Breast epithelium (tissue), 4 donors: ENCODE measurements at regions not wholly inside any gene's neighbourhood (a gene's known extent, or its start where the extent isn't known, plus 50 kb on each side); places are given as distances from the start of the nearest gene placed in this dataset.

Experiments
- DNase-seq, 2 donors: peaks; one replicate each; pipeline ENCODE4 v3.0.0-alpha.2; 2019; ENCODE audit warnings: low spot score in 2 of 2
- H3K27ac ChIP-seq, 2 donors: fragments of 200-600 bp; sonication (generic) in 1 of 2; one replicate each; pipeline ENCODE4 v1.5.1; 2016 to 2019; ENCODE audit warnings: mild to moderate bottlenecking in 1 of 2
- H3K27me3 ChIP-seq, 2 donors: fragments of 200-600 bp; sonication (generic) in 1 of 2; one replicate each; pipeline versions ENCODE4 v1.5.1 to v1.6.0; 2017 to 2019; ENCODE audit warnings: control low read depth in 1 of 2, mild to moderate bottlenecking in 1 of 2
- H3K36me3 ChIP-seq: fragments of 200-600 bp; one replicate; pipeline ENCODE4 v1.5.1; 2019
- H3K4me1 ChIP-seq, 2 donors: fragments of 200-600 bp; sonication (generic); one replicate each; pipeline ENCODE4 v1.5.1; 2016 to 2019; ENCODE audit warnings: control low read depth in 1 of 2
- H3K4me3 ChIP-seq, 3 donors: fragments of 200-600 bp; sonication (generic); 1 replicate in 2 of 3; 2 replicates in 1 of 3; pipeline ENCODE4 v1.5.1; 2016 to 2019; ENCODE audit warnings: mild to moderate bottlenecking in 3 of 3, moderate library complexity in 2 of 3
- H3K9me3 ChIP-seq, 2 donors: fragments of 200-600 bp; sonication (generic) in 1 of 2; one replicate each; pipeline ENCODE4 v1.5.1; 2016 to 2019; ENCODE audit warnings: control low read depth in 1 of 2
- POLR2A ChIP-seq: fragments of 450-650 bp; IDR thresholded peaks from one replicate; pipeline ENCODE4 v1.6.1; 2016; ENCODE audit warnings: antibody characterized with exemption, mild to moderate bottlenecking, moderate library complexity
- POLR2AphosphoS5 ChIP-seq, 3 donors: sonication (generic); formaldehyde crosslinking; IDR thresholded peaks; one replicate each; pipeline ENCODE4 v1.6.1; 2017; ENCODE audit warnings: antibody characterized with exemption in 3 of 3
- intact Hi-C: fragments of 100-400 bp; cut with DNase I; formaldehyde crosslinking; loops from one replicate; pipeline ENCODE4 v1.15.1; 2023; ENCODE audit warnings: low total_unique reads
- TF ChIP-seq, protein P1 (sequence below), 3 donors: fragments of 450-650 bp; IDR thresholded peaks; one replicate each; pipeline ENCODE4 v1.5.1; 2016 to 2017; ENCODE audit warnings: antibody characterized with exemption in 3 of 3, mild to moderate bottlenecking in 3 of 3, moderate library complexity in 3 of 3

DNA sequence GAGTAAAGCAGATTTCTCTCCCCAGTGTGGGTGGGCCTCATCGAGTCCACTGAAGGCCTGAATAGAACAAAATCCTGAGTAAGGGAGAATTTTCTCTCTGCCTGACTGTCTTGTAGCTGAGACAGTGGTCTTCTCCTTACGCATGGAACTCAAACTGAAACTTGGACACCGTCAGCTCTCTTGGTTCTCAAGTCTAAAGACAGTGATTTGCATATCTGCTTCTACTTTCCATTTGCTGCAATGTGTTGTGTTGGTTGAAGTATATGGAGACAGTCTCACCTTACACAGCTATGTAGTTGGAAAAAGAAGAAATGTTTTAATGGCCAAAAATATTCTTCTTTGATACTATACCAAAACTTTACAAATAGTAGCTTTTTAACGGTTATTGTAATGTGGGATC, 160.2 kb upstream of the LMNTD1 start:
- Histone ChIP-seq H3K36me3 (no peaks in the 10 kb centered on the region), H3K27me3 (no peaks in the 10 kb centered on the region), H3K4me3 (no peak overlapping the region), H3K4me1 (no peaks in the 10 kb centered on the region), H3K27ac (no peak overlapping the region), H3K9me3 (no peaks in the 10 kb centered on the region)
- no peak for DNase-seq
- intact Hi-C loops = no loop called here
- TF ChIP-seq, protein P1, sequence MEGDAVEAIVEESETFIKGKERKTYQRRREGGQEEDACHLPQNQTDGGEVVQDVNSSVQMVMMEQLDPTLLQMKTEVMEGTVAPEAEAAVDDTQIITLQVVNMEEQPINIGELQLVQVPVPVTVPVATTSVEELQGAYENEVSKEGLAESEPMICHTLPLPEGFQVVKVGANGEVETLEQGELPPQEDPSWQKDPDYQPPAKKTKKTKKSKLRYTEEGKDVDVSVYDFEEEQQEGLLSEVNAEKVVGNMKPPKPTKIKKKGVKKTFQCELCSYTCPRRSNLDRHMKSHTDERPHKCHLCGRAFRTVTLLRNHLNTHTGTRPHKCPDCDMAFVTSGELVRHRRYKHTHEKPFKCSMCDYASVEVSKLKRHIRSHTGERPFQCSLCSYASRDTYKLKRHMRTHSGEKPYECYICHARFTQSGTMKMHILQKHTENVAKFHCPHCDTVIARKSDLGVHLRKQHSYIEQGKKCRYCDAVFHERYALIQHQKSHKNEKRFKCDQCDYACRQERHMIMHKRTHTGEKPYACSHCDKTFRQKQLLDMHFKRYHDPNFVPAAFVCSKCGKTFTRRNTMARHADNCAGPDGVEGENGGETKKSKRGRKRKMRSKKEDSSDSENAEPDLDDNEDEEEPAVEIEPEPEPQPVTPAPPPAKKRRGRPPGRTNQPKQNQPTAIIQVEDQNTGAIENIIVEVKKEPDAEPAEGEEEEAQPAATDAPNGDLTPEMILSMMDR (IDR thresholded peaks at IDR 0.05) = no peak
- no peak for TF ChIP-seq POLR2AphosphoS5 (IDR thresholded peaks at IDR 0.05)
- no peak for TF ChIP-seq POLR2A

DNA sequence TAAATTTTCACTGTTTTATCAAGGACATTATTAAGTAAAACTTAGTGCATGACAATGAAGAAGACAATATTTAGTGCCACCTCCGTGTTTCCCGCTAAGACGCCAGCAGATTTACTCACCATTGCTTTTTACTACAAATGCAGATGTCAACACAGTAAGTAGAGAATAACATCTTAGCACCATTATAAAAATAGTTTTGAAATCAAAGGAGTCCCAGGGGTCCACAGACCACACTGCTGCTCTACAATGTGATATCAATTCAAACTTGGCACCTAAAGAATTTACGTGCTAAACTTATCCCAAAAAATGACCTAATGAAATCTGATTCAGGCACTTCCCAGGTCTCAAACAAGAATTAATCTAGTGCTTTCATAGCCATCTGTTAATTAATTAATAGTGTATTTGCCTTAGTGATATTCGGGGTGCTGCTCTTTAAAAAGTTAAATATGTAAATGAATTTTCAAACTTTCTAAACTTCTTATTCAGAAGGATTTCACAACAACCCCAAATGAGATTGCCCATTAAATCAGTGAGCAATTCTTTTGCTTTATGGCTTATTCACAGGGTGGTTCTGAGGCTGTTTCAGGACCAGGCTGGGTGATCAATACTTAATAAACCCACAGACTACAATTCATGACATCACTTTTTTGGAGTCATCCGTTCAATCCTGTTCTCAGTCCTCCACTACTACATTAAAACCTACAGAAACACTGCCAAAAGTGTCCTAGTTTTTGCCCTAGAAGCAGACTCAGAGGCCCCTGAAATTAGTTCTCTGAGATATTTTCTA, 161.3 kb upstream of the LMNTD1 start:
- no peaks in the 10 kb centered on the region for H3K27me3 ChIP-seq
- no peaks in the 10 kb centered on the region for H3K36me3 ChIP-seq
- H3K27ac ChIP-seq = no peak overlapping the region
- TF ChIP-seq POLR2A = no peak
- TF ChIP-seq POLR2AphosphoS5 (IDR thresholded peaks at IDR 0.05) = no peak
- TF ChIP-seq, protein P1 (IDR thresholded peaks at IDR 0.05) = no peak
- DNase-seq = no peak
- H3K4me3 ChIP-seq = no peak overlapping the region
- H3K9me3 ChIP-seq = no peaks in the 10 kb centered on the region
- intact Hi-C loops = no loop called here
- H3K4me1 ChIP-seq = no peaks in the 10 kb centered on the region

DNA sequence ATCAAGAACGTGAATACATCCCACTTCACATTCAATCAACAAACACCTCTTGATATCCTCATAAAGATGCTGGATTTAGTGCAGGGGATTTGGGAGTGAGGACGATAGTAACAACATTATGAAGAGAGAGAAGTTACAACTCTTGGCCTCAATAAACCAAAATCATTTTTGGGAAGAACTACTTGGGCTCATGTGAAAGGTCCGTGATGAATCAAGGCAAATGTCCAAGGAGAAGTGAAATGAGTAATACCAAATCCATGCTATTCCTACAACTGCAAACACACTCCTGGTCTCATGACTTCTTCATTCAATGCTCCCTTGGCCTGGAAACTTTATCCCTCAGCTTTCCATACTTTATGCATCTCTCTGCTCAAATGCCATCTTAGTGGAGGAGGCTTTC, 162.0 kb upstream of the LMNTD1 start:
- no peak for DNase-seq
- Histone ChIP-seq H3K4me1 (no peaks in the 10 kb centered on the region), H3K27me3 (no peaks in the 10 kb centered on the region), H3K27ac (no peak overlapping the region), H3K9me3 (no peaks in the 10 kb centered on the region), H3K36me3 (no peaks in the 10 kb centered on the region), H3K4me3 (no peak overlapping the region)
- intact Hi-C loops = no loop called here
- TF ChIP-seq POLR2A (no peak), POLR2AphosphoS5 (IDR thresholded peaks at IDR 0.05) (no peak)
- TF ChIP-seq, protein P1 (IDR thresholded peaks at IDR 0.05) = no peak

DNA sequence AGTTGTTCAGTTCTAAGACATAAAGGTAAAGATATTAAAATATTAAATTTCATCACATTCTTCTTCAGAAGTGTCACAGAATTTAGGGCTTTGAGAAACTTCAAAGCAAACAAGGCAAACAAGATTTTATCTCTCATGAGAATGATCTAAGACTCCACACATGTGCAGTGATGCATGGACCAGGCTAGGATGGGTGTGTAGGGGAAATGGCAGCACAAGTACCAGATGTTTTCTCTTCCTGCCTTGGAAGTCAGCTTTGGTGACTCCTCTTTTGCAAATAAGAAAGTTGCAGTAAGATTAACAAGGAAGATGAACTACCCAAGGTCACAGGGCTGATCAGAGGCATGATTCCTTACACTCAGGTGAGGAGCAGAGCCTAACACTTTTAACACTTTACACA, 163.8 kb upstream of the LMNTD1 start:
- H3K36me3 ChIP-seq = no peaks in the 10 kb centered on the region
- intact Hi-C loops = no loop called here
- no peak for TF ChIP-seq POLR2A
- TF ChIP-seq, protein P1 (IDR thresholded peaks at IDR 0.05) = no peak
- TF ChIP-seq POLR2AphosphoS5 (IDR thresholded peaks at IDR 0.05) = no peak
- H3K9me3 ChIP-seq = no peaks in the 10 kb centered on the region
- H3K27ac ChIP-seq = no peak overlapping the region
- no peak for DNase-seq
- no peak overlapping the region for H3K4me3 ChIP-seq
- H3K4me1 ChIP-seq = no peaks in the 10 kb centered on the region
- H3K27me3 ChIP-seq = no peaks in the 10 kb centered on the region

DNA sequence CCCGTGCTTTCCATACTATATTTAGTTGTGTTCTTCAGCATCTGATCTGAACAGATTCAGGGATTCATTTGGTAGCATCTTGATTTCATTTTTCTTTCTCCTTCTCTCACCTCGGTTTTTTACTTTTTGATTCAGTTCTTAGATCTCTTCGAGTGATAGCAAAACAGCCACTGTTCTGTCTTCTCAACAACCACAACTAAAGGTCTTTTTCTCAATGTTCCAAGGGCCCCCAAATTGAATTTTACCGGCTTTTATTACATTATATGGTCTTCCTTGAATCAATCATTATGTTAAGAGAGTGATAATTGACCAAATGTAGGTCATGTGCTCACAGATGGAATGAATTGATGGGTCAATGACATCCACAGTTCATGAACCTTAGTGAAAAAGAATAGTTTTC, 164.5 kb upstream of the LMNTD1 start:
- DNase-seq = no peak
- Histone ChIP-seq H3K9me3 (no peaks in the 10 kb centered on the region), H3K4me1 (no peaks in the 10 kb centered on the region)

More for the DNA sequence above, 164.5 kb upstream of the LMNTD1 start:
- Histone ChIP-seq H3K27me3 (no peaks in the 10 kb centered on the region), H3K27ac (no peak overlapping the region), H3K36me3 (no peaks in the 10 kb centered on the region), H3K4me3 (no peak overlapping the region)
- TF ChIP-seq, protein P1 (IDR thresholded peaks at IDR 0.05) = no peak
- TF ChIP-seq POLR2AphosphoS5 (IDR thresholded peaks at IDR 0.05) (no peak), POLR2A (no peak)
- intact Hi-C loops = no loop called here
